ENCODE measurements at regions not wholly inside any gene's neighbourhood (a gene's known extent, or its start where the extent isn't known, plus 50 kb on each side); places are given as distances from the start of the nearest gene placed in this dataset.
"Not testable (repeated sequence)": the region's sequence is repeated elsewhere in the genome, so short reads cannot be mapped to it uniquely, and the experiment has no call there.

DNA sequence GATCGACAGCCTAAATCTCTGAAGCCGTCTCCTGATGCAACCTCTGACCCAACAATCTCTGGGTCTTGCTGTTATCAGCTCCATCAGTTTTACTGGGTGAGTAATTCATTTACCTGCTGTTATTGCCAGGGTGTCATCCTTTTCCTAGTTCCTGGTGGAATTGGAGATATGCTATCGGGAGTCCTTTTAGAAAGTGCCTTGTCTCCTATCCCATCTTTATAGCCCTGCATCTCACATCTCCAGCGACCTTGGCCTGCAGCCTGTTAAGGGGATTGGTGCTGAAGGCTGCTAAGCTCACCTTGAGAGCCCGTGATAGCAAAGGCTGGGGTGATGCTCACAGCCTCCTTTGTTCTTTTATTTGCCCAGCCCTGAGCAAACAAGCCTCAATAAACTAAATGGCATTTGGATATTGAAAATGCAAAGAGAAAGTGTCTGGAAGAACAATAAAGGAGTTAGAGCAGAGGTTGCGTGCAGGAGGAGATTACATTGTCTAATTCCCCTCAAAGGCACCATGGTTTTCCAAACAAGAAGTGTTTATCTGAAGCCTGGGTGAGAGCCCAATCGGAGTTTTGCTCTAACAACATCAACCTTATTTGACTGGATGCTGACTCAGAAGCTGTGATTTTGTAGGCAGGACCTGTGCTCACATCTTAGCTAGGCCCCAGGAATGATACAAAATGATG, 101.8 kb downstream of the RPLP1 start:
- DNase-seq (ENCODE audit: low read depth) = no peak

DNA sequence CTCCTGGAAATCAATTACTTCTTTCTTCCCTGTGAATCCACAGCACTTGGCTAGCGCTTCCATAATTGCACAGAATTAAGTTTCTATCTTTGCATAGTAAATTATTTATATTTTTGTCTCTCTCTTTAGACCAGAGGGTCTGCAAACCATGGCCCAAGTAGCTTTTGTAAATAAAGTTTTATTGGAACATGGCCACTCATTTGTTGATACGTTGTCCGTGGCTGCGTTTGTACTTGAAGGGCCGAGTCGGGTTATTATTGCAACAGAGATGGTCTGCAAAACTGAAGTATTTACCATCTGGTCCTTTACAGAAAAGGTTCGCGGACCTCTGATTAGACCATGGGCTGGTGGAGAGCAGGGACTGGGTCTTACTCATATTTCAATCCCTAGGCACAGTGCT, 102.5 kb downstream of the RPLP1 start:
- no peak for DNase-seq (ENCODE audit: low read depth)

DNA sequence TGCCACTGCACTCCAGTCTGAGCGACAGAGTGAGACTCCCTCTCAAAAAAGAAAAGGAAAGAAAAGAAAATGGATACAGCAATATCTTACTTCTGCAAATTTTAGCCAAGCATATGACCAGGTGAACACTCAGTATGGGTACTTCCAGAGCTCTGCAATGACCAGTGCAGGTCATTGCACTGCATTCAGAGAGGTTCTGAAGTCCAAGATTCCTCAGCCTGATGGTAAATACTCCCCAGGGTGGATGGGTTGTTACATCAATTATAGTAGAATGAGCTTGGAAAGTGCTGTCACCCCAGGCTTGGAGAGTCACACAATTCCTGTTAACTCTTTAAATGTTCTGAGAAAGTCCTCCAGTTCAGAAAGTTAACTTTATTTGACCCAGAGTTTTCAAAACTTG, 103.7 kb downstream of the RPLP1 start:
- DNase-seq (ENCODE audit: low read depth) = no peak

DNA sequence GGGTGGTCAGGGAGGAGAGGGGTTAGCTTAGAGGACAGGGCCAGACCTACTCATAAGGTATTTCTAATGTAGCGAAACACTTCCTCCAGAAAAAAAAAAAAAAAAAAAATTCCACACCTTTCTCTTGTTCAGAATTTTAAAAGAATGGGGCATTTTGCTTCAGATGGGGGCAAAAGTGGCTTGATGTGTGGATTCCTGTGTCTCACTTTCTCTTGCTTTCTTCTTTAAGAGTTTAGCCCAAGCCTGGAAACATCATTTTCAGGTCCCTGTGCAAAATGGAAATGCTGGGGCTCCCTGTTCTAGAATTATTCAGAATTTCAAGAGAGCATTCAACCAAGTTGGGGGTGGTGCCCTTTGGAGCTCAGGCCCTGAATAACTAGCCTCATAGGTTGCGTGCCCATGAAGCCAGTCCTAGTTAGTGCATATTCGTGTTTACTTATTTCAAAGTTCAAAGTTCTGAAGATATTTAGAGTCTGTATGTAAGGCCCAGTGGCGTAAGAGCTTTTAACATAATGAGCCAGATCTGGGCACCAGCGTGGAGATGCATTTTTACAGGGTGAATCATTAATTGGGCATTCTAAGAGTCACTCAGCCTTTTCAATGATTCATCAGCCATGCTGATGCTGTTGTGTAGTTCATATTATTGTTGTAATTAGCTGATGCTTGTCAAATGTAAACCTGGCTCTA, 104.5 kb downstream of the RPLP1 start:
- no peak for DNase-seq (ENCODE audit: low read depth)

DNA sequence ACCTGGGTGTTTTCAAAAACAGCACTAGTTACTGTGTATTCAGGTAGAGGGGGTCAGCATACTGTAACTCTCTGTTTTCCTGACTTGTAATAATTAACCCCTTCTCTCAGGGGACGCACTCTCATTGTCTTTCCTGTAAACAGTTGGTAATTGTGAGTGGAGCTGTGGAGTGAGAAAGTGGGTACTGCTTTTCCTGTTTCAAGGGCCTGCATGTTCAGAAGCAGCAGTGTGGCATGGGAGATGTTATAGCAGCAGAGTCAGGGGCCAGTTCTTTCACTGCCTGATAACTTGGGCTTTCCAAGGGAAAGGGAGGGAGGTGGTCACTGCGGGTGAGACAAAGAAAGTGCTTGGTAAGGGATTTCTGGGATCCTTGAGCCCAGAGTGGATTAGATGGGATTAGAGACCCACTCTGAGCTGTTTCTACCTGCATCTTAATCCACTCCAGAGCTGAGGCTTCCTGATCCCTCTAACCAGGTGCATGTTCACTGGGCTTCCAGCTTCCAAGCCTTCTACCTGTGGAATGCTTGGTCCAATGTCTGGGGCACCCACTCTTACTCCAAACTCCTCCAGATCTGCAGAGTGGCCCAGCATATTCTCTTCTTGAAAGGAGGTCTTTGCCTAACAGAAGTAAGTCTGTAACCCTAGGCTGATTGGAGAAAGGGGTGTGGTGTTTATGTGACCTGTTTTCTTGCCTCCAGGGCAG, 105.2 kb downstream of the RPLP1 start:
- no peak for DNase-seq (ENCODE audit: low read depth)

DNA sequence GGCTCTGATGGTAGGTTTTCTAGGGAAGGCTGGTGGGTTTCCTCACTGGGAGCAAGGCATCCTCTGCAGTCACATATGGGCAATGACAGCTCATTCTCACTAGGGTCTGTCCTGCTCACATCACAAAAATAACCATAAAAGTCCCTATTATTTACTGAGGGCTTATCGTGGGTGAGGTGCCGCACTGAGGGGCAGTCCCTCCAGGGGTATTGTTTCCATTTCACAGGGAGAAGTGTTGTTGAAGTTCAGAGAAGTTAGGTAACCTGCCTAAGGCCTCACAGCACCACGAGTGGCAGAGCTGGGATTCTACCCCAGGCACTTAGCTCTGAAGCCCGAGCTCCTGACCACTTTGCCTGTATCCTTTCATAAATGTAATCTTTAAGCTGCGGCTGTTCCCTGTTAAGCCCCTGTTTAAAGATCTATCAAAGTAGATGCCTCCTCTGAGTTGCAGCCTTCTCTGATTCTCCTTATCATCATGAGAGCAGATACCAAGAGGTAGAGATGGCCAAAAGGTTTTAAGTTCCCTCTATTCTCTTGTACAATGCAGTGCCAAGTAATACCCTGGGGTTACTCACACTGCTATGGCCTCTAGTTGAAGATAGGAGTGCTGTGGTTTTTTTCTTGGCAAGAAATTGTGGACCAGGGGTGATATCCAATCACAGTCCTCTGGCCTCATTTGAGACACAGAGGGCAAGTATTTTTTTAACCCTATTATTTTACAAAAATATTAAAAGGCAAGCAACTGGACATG, 107.0 kb downstream of the RPLP1 start:
- no peak for DNase-seq (ENCODE audit: low read depth)

DNA sequence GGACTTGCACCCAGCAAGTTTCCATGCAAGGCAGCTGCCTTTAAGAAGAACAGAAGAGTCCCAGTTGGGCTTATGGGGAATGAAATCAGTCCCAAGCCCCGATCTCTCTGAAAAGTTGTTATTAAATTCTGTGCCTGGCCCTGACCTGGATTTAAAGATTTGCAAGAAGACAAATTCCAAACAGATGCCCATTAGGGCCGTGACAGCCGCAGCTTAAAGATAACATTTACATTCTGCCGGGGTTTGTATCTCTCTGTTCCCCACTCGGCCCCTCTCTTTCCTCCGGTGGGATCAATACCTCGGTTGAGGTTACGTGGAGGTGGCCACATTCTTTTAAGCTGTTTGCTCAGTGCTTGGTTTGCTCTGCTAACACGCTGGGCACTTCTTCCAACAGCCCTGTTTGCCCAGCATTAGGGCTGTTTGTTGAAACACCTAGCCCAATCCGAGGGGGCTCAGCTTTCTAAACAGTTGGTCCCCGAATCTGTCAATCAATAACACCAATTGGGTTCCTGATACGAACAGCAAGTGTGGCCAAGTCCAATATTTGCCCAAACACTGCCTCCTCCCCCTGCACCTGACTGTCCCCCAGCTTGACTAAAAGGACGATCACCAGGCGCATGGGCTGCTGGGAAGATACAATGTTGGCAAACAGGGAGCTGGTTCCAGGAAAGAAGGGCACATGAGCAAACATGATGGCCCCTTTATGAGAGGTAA, 108.6 kb downstream of the RPLP1 start:
- no peak for DNase-seq (ENCODE audit: low read depth)

DNA sequence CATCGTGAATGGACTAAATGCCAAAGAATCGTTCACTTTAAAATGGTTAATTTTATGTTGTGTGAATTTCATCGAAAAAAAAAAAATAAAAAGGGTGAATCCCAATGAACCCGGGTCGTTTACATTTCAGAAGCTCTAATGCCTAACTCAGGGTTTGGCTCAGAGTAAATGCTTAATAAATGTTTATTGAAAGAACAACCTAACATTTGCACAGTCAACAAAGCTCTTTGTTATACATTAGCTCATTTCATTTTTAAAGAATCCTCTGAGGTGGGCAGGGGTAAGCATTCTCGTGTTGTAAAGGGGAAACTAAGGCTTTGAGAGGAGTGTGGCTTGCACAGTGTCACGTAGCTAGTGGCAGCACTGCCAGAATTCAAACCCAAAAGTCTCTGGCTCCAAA, 109.5 kb downstream of the RPLP1 start:
- DNase-seq (ENCODE audit: low read depth) = no peak

DNA sequence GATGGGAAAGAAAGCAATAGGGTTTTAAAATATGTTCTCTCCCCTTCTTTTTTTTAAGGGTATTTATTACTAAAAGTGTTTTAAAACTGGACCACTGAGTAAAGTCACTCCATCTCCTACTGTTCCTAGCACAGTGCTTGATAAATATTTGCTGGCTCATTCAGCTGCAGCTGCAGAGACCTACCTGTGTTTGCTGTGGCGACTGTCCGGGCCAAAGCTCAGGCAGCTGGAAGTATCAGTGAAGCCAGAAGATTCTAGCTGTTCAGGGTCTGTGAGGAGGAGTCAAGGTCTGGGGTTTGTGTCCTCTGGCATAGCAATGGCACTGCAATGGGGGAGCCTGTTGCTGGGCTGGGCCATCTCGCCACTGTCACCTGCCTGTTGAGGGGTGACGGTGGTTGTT, 109.9 kb downstream of the RPLP1 start:
- DNase-seq (ENCODE audit: low read depth) = no peak

DNA sequence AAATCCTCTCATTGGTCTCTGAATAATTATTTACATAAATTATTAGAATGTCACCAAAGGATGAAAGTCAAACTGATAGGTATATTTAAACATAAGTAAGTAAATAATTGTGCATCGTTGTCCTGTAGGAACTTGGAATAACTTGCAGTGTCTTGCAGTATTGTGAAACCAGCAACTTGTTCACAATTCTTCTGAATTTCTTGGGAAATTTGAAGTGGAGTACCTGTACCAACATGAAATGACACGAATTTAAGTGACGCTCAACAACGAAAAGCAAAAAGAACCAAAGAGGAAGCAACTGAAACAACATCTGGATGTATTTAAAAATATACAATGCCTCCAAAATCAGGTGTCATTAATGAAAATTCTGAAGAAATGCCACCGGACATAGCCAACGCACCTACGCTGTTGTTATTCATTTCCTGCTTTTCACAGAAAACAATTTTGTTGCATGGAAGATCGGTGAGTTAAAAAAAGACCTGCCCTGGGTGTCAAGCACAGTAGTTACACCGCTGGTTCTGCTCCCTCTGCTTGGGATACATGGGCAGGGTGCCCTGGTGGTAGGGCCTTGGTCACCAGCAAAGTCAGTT, 112.5 kb downstream of the RPLP1 start:
- no peak for DNase-seq (ENCODE audit: low read depth)

DNA sequence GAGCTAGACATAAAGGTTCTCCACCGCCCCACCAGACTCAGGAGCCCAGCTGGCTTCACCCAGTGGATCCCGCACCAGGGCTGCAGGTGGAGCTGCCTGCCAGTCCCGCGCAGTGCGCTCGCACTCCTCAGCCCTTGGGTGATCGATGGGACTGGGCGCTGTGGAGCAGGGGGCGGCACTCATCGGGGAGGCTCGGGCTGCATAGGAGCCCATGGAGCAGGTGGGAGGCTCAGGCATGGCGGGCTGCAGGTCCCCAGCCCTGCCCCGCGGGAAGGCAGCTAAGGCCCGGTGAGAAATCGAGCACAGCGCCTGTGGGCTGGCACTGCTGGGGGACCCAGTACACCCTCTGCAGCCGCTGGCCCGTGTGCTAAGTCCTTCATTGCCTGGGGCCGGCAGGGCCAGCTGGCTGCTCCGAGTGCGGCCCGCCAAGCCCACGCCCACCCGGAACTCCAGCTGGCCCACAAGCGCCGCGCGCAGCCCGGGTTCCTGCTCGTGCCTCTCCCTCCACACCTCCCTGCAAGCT, 114.7 kb downstream of the RPLP1 start:
- DNase-seq (ENCODE audit: low read depth) = not testable (repeated sequence)

DNA sequence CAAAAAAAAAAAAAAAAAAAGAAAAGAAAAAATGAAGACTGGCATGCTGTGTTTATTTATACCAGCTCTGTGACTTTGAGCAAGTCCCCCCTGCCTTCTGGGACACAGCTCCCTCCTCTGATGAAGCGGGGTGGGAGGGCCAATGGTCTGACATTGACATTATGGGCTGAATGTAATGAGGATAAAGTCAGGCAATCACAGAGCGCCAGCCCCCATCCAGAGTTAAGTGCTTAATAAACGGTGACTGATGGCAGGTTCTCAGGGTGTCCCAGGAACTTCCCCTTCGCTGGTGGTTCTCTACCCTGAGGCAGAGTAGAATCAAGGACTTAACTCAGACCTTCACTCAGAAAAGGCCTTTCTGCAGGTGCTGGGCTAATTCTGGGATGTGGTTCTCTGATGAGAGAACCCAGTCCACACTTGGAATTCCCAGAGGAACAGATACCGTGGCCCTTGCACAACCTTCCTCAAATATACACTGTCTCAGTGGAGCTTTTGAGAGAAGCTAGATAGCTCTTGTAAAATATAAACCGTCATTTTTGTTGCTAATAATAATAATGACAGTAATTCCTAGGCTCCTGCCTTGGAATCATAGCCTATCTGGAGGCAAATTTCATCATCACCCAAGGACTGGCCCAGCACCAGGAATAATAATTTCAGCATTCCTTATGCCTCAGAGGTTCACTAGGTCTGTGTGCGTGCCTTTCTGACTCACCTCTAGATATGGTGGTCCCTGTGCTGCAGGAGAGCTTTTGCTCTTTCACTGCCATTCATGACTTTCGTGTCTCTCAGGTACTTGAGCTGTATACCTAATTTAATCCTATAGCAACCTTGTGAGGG, 115.8 kb downstream of the RPLP1 start:
- DNase-seq (ENCODE audit: low read depth) = no peak

DNA sequence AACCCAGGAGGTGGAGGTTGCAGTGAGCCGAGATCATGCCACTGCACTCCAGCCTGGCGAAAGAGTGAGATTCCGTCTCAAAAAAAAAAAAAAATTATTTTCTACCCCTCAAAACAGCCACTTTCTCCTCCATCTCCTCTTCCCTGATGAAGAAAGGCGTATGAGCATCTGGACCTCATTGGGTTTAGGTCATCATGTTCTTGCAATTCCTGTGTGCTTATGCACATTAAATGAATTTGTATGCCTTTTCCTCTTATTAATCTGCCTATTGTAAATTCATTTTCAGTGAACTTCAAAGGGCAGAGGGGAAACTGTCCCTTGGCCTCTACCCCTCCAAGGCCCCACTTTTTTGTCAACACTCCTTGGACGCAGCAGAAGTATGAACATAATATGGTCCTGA, 117.8 kb downstream of the RPLP1 start:
- DNase-seq (ENCODE audit: low read depth) = no peak

DNA sequence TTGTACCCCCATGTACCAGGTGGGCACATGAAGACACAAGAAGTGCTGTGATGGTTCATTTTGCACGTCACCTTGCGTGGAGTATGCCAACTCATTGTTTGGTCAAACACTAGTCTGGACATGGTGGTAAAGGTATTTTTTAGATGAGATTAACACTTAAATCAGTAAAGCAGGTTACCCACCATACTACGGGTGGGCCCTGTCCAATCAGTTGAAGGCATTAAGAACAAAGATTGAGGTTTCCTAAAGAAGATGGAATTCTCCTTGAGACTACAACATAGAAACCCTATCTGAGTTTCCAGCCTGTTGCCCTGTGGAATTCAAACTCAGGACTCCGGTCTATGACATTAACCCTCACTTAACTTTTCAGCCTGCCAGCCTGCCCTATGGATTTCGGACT, 118.4 kb downstream of the RPLP1 start:
- DNase-seq (ENCODE audit: low read depth) = no peak

DNA sequence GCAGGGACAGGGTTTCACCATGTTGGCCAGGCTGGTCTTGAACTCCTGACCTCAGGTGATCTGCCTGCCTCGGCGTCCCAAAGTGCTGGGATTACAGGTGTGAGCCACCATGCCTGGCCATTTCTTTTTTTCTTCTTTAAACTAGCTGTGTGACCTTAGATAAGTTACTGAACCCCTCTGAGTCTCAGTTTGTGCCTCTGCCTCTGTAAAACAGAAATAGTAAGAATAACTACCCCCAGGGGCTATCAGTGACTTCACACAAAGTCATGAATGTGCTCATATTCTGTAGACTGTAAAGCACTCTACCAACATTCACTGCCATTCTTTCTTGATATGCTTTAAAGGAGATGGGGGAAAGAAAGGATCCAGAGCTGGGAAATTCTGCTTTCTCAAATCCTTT, 120.7 kb downstream of the RPLP1 start:
- not testable (repeated sequence) for DNase-seq (ENCODE audit: low read depth)

DNA sequence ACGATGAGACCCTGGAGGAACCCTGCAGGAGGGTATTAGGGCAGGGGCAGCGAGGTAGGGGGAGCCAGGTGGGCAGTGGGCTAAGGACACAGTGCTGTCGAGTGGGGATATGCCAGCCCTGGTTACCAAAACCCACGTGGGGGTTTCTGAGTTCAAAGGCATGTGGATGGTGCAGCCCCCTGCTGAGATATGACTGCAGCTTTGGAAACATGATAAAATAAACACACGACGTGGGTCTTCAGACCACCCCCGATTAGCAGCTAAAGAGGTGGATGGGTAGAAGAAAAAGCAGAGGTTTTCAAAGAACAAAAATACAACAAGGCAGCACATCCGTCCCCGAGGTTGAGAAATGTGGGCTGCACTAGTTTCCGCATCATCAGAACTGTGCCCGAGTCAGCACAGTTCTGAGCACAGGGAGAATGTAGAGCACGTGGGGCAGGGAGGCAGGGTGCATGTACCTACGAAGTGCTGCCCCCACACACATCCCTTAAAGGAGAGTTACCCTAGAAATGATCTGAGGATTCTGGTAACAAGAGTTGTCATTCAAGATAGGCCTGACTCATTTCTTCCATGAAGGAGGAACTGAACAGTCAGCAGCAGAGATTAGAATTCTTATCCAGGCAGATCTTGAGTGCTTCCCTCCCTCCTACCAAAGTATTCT, 121.3 kb downstream of the RPLP1 start:
- DNase-seq (ENCODE audit: low read depth) = no peak

DNA sequence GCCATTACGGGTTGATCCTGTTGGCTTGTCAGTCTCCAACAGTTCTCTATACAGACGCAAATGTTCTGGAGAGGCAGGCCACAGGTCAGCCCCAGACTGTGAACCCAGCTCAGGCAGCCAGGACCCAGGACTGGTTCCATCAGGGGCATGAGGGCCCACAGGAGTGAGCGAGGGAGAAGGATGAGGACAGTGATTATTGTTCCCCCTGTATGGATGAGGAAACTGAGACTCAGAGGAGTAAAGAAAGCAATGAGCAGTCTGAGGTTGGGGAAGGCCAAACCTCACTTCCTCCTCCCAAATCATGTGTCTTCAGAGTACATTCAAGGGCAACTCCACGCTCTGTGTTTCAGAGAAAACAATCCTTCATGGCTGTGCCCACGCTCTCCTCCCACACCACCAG, 121.9 kb downstream of the RPLP1 start:
- no peak for DNase-seq (ENCODE audit: low read depth)

DNA sequence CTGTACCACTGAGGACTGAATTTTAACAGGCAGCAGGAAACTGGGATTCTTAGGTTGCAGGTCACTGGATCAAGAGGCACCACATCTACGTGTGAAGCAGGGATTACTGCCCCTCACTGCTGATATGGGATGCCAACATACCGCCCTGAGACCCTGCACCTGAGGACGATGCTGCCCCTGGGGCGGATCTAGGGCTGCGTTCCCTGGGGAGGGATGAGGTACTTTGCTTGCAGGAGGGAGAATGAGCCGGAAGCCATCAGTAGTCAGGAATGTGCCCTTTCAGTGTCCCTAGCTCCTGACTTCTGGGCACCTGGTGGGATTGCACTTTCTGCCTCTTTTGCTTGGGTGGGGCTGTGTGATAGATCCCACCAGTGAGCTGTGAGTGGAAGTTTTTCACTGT, 122.8 kb downstream of the RPLP1 start:
- DNase-seq (ENCODE audit: low read depth) = no peak

DNA sequence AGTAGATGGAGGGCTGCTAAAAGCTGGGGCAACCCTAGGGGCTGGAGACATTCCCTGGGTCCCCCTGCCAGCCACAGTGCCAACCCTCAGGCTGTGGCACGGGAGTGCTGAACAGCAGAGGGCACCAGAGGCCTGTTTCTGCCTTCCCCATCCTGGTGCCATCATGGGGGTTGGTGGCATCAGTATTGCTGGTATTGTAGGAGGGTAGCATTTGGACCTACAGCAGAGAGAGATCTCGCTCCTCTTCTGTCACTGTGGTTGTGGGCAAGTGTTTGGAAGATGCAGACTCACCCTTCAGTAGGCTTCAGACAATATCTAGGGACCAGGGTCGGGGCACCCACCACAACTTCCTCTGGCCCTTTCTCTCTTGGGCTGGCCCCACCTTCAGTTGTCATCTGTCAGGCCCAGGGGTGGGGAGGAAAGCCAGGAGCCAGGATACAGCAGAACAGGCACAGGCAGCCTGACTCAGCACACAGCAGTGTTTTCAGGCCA, 123.5 kb downstream of the RPLP1 start:
- DNase-seq (ENCODE audit: low read depth) = peak; percentile 44

DNA sequence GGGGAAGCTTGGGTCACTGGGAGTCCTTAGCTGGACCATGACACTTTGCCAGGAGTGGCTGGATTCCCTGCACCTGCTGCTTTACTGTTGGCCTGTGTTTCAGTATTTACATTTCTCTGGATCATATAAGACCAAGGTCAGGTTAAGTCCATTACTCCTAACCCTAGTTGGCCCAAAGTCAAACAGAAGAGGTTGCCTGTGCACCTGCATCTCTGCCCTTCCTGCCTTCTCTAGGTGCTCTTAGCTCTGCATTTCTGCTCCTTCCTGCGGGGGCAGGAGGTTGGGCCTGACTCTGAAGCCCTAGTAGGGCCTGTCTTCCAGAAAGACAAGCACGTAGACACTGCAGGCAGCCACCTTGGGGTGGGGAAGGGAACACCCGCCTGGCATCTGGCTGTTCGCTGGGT, 124.3 kb downstream of the RPLP1 start:
- no peak for DNase-seq (ENCODE audit: low read depth)
